Dendritic cell treated with granulocyte-macrophage colony-stimulating factor and Interleukin-4, amounts not matched to agents 40 ng/mL and 50 ng/mL, for 4 days (primary cell): ENCODE measurements at regions not wholly inside any gene's neighbourhood (a gene's known extent, or its start where the extent isn't known, plus 50 kb on each side); places are given as distances from the start of the nearest gene placed in this dataset.

Source experiments
- H3K27ac Mint-ChIP-seq: one replicate; pipeline ENCODE4 v1.8.0; 2022; ENCODE audit warnings: mild to moderate bottlenecking, mixed read lengths
- H3K27me3 Mint-ChIP-seq: one replicate; pipeline ENCODE4 v1.8.0; 2022; ENCODE audit warnings: mild to moderate bottlenecking, mixed read lengths
- H3K36me3 Mint-ChIP-seq: one replicate; pipeline ENCODE4 v1.8.0; 2022; ENCODE audit warnings: low read depth, mixed read lengths
- H3K4me1 Mint-ChIP-seq: one replicate; pipeline ENCODE4 v1.8.0; 2022; ENCODE audit warnings: low read depth, mixed read lengths
- H3K4me3 Mint-ChIP-seq: one replicate; pipeline ENCODE4 v1.8.0; 2022; ENCODE audit warnings: mild to moderate bottlenecking, moderate library complexity, mixed read lengths
- H3K9me3 Mint-ChIP-seq: one replicate; pipeline ENCODE4 v1.8.0; 2022; ENCODE audit warnings: mixed read lengths
- intact Hi-C: fragments of 100-400 bp; cut with micrococcal nuclease; formaldehyde crosslinking; loops from one replicate; pipeline ENCODE4 v1.15.0; 2022

DNA sequence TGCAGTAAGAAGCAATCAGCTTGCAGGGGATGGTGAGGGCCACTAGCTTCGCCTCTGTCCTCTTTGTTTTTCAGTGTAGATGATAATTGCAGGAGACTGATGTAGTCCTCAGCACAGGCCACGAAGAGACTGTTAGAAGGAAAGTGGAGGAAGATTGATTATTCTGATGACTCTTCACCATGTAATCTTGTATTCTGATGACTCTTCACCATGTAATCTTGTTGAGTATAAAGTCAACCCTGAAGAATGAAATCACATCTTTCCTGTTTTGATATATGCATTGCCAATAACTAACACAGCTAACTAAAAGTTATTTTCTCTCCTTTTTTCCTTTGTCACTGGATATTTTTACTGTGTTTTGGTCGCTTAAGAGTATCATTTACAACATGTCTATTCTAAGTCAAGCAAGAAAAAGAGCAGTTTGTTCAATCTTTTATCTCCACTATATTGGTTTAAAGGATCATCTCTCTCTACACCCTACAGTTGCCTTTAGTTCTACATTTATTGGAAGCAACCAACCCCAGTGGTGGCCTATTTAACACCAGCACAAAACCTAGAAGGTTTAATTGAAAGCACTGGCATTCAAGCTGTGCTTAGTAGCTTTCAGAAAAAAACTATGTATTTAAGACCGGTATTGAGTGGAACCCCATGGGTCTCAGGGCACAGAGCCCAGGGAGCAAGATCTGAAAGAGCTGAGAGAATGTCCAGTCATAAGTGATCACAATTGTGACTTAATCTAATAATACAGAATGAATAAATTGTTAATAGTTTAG is 107.2 kb upstream of the BTBD3 start:
- Mint-ChIP-seq H3K4me3 (no peak overlapping the region), H3K36me3 (no peaks in the 10 kb centered on the region), H3K9me3 (no peaks in the 10 kb centered on the region), H3K4me1 (no peaks in the 10 kb centered on the region), H3K27ac (no peak overlapping the region), H3K27me3 (no peaks in the 10 kb centered on the region)
- intact Hi-C loops = no loop called here

DNA sequence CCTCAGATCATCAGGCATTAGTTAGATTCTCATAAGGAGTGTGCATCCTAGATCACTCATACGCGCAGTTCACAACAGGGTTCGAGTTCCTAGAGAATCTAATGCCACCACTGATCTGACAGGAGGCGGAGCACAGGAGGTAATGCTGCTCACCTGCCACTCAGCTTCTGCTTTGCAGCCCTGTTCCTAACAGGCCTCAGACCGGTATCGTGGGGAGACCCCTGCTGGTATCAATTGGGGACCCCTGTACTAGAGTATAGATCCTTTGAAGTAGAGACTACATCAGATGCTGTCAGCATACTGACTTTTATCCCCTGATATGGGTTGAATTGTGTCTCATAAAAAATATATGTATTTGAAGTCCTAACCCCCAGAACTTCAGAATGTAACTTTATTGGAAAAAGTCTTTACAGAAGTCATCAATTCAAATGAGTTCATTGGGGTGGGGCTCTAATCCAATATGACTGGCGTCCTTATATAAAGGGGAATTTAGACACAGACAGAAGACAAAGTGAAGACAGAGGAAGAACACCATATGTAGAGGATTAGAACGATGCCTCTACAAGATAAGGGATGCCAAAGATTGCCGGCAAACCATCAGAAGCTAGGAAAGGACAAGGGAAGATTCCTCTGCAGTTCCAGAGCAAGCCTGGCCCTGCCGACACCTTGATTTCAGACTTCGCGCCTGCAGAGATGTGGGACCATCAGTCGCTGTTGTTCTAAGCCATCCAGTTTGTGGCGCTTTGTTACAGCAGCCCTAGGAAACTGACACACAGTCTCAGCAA is 104.4 kb upstream of the BTBD3 start:
- intact Hi-C loops = no loop called here
- Mint-ChIP-seq H3K4me1 (no peaks in the 10 kb centered on the region), H3K36me3 (no peaks in the 10 kb centered on the region), H3K4me3 (no peak overlapping the region), H3K9me3 (peaks cover 7% of the 10 kb centered on the region), H3K27me3 (no peaks in the 10 kb centered on the region), H3K27ac (no peak overlapping the region)

DNA sequence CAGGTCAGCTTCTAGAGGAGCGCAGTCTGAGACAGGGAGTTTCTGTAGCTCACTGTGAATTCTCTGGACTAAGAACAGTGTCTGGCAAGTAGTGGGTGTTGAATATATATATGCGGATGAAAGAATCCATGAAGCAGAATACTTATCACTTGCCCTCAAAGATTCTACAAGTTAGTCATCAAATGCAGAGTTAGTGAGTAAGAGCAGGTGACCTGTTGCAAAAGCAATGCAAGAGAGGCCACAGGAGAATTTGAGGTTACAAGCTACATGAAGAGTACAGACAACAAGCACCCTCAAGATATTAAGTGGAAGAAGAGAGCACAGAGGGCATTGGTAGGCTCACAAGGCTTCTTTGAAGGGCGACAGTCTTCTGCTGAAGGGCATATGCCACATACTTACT is 103.4 kb upstream of the BTBD3 start:
- no peak overlapping the region for H3K4me3 Mint-ChIP-seq
- no peak overlapping the region for H3K27ac Mint-ChIP-seq
- intact Hi-C loops = no loop called here
- no peaks in the 10 kb centered on the region for H3K27me3 Mint-ChIP-seq
- H3K4me1 Mint-ChIP-seq = no peaks in the 10 kb centered on the region
- H3K9me3 Mint-ChIP-seq = peaks cover 7% of the 10 kb centered on the region
- no peaks in the 10 kb centered on the region for H3K36me3 Mint-ChIP-seq

DNA sequence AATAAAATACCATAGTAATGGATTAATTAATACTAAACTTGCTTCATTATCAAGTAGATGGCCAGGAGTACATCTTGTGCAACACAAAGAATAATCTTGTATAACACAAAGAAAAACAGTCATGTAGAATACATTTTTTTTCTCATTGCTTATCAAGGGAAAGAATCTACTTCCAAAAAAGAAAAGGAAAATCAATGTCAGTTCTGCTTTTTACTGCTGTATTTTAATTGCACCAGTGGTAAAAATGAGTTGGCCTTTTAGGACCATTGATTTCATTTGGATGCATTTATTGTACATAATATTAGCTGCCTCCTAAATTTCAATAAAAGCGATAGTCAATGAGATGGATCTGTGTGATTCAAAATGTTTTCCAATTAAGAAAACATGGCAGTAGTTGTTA is 96.9 kb upstream of the BTBD3 start:
- intact Hi-C loops = no loop called here
- H3K27me3 Mint-ChIP-seq = no peaks in the 10 kb centered on the region
- H3K4me3 Mint-ChIP-seq = no peak overlapping the region
- no peak overlapping the region for H3K27ac Mint-ChIP-seq
- H3K9me3 Mint-ChIP-seq = peaks cover 7% of the 10 kb centered on the region
- H3K4me1 Mint-ChIP-seq = no peaks in the 10 kb centered on the region
- no peaks in the 10 kb centered on the region for H3K36me3 Mint-ChIP-seq

DNA sequence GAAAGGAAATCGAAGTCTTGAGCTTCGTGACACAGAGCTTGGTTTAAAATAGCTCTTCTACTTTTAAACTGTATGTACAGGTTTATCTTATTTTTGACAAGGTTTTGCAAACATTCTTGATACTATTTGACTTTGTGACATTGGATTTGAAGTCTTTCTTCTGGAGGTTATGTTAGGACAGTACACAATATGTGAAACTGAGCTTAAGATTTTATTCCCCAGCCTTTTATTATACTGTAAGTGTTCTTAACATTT is 95.2 kb upstream of the BTBD3 start:
- H3K27me3 Mint-ChIP-seq = no peaks in the 10 kb centered on the region
- no peak overlapping the region for H3K4me3 Mint-ChIP-seq
- no peaks in the 10 kb centered on the region for H3K4me1 Mint-ChIP-seq
- intact Hi-C loops = no loop called here
- no peak overlapping the region for H3K27ac Mint-ChIP-seq
- H3K9me3 Mint-ChIP-seq = peaks cover 13% of the 10 kb centered on the region
- H3K36me3 Mint-ChIP-seq = no peaks in the 10 kb centered on the region

DNA sequence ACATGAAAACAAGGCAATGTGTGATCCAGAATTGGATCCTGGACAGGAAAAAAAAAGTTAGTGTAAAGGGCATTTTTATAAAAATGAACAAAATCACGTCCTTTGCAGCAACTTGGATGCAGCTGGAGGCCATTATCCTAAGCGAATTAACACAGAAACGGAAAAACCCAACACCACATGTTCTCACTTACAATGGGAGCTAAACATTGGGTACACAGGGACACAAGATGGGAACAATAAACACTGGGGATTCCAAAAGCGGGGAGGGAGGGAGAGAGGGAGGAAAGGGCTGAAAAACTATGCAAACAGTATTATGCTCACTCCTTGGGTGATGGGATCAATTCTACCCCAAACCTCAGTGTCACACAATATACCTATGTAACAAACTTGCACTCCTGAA is 91.4 kb upstream of the BTBD3 start:
- no peaks in the 10 kb centered on the region for H3K36me3 Mint-ChIP-seq
- no peak overlapping the region for H3K4me3 Mint-ChIP-seq
- no peaks in the 10 kb centered on the region for H3K4me1 Mint-ChIP-seq
- intact Hi-C loops = no loop called here
- no peak overlapping the region for H3K27ac Mint-ChIP-seq
- H3K9me3 Mint-ChIP-seq = peaks cover 13% of the 10 kb centered on the region
- no peaks in the 10 kb centered on the region for H3K27me3 Mint-ChIP-seq

DNA sequence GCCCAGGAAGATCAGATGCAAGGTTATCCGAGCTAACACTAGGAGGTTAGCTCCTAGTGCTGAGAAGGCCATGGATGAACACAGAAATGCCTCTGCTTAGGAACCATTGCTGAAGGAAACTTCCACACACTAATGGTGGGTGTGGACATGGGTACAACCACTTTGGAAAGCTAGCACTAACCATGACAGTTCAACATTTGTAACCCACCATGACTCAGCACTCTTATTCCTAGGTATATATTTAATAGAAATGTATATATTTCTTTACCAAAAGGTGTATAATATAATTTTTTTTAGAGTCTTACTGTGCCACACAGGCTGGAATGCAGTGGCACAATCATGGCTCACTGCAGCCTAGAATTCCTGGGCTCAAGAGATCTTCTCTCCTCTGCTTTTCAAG is 85.3 kb upstream of the BTBD3 start:
- Mint-ChIP-seq H3K9me3 (no peaks in the 10 kb centered on the region), H3K4me1 (no peaks in the 10 kb centered on the region), H3K27ac (no peak overlapping the region), H3K4me3 (no peak overlapping the region), H3K36me3 (no peaks in the 10 kb centered on the region), H3K27me3 (no peaks in the 10 kb centered on the region)
- intact Hi-C loops = no loop called here

DNA sequence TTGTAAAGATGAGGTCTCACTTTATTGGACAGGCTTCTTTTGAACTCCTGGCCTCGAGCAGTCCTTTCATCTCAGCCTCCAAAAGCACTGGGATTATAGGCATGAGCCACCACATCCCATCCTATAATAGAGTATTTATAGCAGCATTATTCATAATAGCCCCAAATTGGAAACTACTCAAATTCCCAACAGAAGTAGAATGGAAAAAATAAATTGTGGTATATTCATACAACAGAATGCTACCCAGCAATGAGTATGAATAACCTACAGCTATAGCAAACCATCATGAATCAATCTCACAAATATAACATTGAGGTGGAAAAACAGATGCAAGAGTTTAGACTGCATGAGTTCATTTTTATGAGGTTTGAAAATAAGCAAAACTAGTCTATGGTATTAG is 84.8 kb upstream of the BTBD3 start:
- Mint-ChIP-seq H3K9me3 (no peaks in the 10 kb centered on the region), H3K4me1 (no peaks in the 10 kb centered on the region), H3K27me3 (no peaks in the 10 kb centered on the region), H3K27ac (no peak overlapping the region), H3K36me3 (no peaks in the 10 kb centered on the region), H3K4me3 (no peak overlapping the region)
- intact Hi-C loops = no loop called here

DNA sequence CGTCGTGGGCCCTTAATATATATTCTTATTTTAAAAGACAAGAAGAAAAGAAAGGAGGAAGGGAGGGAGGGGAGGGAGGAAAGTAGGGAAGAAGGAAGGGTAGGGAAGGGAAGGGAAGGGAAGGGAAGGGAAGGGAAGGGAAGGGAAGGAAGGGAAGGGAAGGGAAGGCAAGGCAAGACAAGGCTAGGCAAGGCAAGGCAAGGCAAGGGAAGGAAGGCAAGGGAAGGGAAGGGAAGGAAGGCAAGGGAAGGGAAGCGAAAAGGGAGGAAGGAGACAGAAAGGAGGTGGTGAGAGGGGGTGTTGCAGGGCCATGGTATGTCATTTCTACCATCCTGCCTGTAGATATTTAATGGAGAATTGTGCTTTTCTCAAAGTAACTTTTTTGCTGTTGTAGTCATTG is 83.9 kb upstream of the BTBD3 start:
- H3K4me1 Mint-ChIP-seq = no peaks in the 10 kb centered on the region
- H3K4me3 Mint-ChIP-seq = no peak overlapping the region
- no peaks in the 10 kb centered on the region for H3K36me3 Mint-ChIP-seq
- no peak overlapping the region for H3K27ac Mint-ChIP-seq
- intact Hi-C loops = no loop called here
- no peaks in the 10 kb centered on the region for H3K9me3 Mint-ChIP-seq
- H3K27me3 Mint-ChIP-seq = no peaks in the 10 kb centered on the region

DNA sequence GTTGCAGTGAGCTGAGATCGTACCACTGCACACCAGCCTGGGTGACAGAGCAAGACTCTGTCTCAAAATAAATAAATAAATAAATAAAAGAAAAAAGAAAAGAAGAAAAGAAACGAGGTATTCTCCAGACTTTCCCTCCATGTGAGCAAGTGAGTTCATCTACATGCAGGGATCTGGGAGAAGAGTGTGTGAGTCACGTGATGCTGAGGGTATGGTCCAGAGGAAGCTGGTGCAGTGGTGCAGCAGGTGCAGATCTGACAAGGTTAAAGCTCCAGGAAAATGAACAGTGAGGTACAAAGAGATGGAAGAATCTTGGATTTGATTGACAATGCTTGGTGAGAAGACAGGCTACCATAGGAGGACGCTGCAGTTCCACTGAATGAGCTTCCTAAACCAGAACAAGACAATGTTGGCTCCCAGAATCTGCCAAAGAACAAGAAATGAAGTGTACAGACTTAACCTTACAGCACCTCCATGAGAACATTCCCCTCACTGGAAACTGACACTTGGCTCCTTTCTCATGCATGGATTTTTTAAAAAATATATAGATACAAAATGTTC is 79.5 kb upstream of the BTBD3 start:
- intact Hi-C loops = no loop called here
- no peaks in the 10 kb centered on the region for H3K4me1 Mint-ChIP-seq
- H3K9me3 Mint-ChIP-seq = no peaks in the 10 kb centered on the region
- H3K27me3 Mint-ChIP-seq = no peaks in the 10 kb centered on the region
- H3K4me3 Mint-ChIP-seq = no peak overlapping the region
- no peak overlapping the region for H3K27ac Mint-ChIP-seq
- H3K36me3 Mint-ChIP-seq = no peaks in the 10 kb centered on the region

DNA sequence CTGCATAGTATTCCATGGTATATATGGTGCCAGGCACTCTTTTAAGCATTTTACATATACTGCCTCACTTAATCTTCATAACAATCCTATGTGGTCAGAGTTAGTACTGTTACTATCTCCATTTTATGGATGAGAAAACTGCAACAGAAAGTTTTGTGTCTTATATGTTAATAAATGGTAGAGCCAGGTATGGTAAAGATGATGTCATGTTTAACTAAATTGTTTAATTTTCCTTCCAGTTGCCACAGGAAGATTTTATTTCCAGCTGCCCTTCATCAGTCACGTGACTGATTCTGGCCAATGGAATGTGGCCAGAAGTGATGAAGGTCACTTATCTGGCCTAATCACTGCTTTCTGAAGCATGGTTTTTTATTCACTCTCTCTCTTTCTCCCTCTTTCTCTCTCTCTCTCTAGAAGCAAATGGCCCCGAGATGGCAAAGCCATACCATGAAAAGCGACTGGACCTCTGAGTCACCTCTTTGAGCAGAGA is 75.7 kb upstream of the BTBD3 start:
- Mint-ChIP-seq H3K4me1 (no peaks in the 10 kb centered on the region), H3K36me3 (no peaks in the 10 kb centered on the region), H3K27me3 (no peaks in the 10 kb centered on the region), H3K4me3 (no peak overlapping the region), H3K9me3 (no peaks in the 10 kb centered on the region), H3K27ac (no peak overlapping the region)
- intact Hi-C loops = no loop called here

DNA sequence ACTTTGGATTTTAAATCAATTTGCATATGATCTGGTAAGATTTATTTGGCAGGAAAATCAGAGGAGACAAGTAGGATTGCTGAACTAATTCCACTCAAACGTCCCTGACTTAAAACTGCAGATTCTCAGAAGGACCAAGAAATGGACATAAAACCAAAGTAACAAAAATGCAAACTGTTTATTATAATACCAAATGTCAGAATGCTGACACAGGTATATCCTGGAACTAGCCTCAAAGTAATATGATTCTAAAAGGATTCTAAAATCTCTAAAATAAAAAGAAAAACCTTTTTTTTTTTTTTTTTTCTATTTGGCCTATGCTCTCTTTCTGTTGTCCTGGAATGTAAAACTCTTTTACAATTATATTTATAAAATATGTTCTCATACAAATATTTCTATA is 74.4 kb upstream of the BTBD3 start:
- Mint-ChIP-seq H3K27me3 (no peaks in the 10 kb centered on the region), H3K27ac (no peak overlapping the region), H3K9me3 (no peaks in the 10 kb centered on the region), H3K36me3 (no peaks in the 10 kb centered on the region), H3K4me3 (no peak overlapping the region), H3K4me1 (no peaks in the 10 kb centered on the region)
- intact Hi-C loops = no loop called here

DNA sequence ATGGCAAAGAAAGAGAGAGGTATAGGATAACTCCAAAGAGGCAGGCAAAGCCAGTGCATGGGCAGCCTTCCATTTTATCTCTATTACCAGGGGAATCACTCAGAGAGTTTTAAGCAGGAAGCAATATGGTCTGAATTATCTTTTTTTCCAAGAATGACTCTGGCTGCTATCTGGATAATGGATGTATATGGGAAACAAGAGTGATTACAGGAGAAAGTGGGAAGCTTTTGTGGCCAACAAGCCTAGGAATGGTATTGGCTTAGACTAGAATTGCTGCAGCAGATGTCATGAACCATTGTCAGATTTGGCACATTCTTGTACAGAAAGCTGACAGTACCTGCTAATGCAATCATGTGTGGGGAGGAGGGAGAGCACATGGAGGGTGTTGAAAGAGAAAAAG is 73.0 kb upstream of the BTBD3 start:
- intact Hi-C loops = no loop called here
- no peak overlapping the region for H3K4me3 Mint-ChIP-seq
- H3K9me3 Mint-ChIP-seq = no peaks in the 10 kb centered on the region
- H3K27ac Mint-ChIP-seq = no peak overlapping the region
- no peaks in the 10 kb centered on the region for H3K27me3 Mint-ChIP-seq
- no peaks in the 10 kb centered on the region for H3K36me3 Mint-ChIP-seq
- no peaks in the 10 kb centered on the region for H3K4me1 Mint-ChIP-seq

DNA sequence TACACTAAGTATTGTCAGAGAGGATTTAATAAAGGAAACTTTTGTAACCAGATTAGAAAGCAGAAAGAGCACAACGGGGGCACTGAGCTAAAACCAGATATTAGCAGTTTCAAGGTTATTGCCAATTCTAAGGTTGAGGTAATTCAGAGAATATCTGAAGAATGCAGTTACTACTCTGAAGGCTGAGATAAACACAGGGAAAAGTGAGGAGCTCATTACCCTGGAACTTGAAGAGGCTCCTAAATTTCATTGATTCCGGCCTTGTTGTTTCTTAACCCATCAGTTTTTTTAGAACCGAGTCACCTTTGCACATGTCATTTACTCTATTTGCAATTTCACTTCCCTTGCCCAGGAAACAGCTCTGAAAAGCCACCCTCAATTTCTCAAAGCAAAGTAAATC is 72.4 kb upstream of the BTBD3 start:
- Mint-ChIP-seq H3K9me3 (no peaks in the 10 kb centered on the region), H3K27me3 (no peaks in the 10 kb centered on the region), H3K4me1 (no peaks in the 10 kb centered on the region), H3K4me3 (no peak overlapping the region), H3K36me3 (no peaks in the 10 kb centered on the region), H3K27ac (no peak overlapping the region)
- intact Hi-C loops = no loop called here
